H1 (cell line): ENCODE measurements at regions not wholly inside any gene's neighbourhood (a gene's known extent, or its start where the extent isn't known, plus 50 kb on each side); places are given as distances from the start of the nearest gene placed in this dataset.

Experiments used
- CTCF ChIP-seq, 3 experiments: IDR thresholded peaks; 1 replicate in 2 of 3; 2 replicates in 1 of 3; pipeline versions ENCODE4 v1.5.1 to v1.6.1; 2011; ENCODE audit warnings: low read length in 3 of 3, mild to moderate bottlenecking in 3 of 3, inconsistent platforms in 2 of 3, low read depth in 1 of 3, moderate library complexity in 1 of 3; ENCODE audit not compliant: insufficient read depth in 1 of 3; ENCODE audit errors: control extremely low read depth in 1 of 3
- EZH2 ChIP-seq: fragments of 200-600 bp; sonication (generic); IDR thresholded peaks from 2 replicates; pipeline ENCODE4 v1.7.1; 2012; ENCODE audit warnings: low read depth, mild to moderate bottlenecking, moderate library complexity, low read length, inconsistent platforms; ENCODE audit not compliant: severe bottlenecking
- HDAC2 ChIP-seq, 2 experiments: fragments of 300-600 bp in 1 of 2; sonication (generic) in 1 of 2; IDR thresholded peaks; 2 replicates each; pipeline ENCODE4 v1.6.1; 2011 to 2012; ENCODE audit warnings: low read depth in 2 of 2, low read length in 2 of 2, mild to moderate bottlenecking in 2 of 2, moderate library complexity in 2 of 2, borderline replicate concordance in 1 of 2, inconsistent platforms in 1 of 2
- MAX ChIP-seq: IDR thresholded peaks from 2 replicates; pipeline ENCODE4 v1.6.1; 2012; ENCODE audit warnings: inconsistent platforms
- POLR2A ChIP-seq, 2 experiments: IDR thresholded peaks; 1 replicate in 1 of 2; 2 replicates in 1 of 2; pipeline ENCODE4 v1.6.1; 2011; ENCODE audit warnings: low read depth in 2 of 2, low read length in 2 of 2, mild to moderate bottlenecking in 2 of 2; ENCODE audit errors: control extremely low read depth in 1 of 2
- POLR2AphosphoS5 ChIP-seq: IDR thresholded peaks from 2 replicates; pipeline ENCODE4 v1.6.1; 2011; ENCODE audit warnings: low read depth, low read length
- RFX5 ChIP-seq: IDR thresholded peaks from 2 replicates; pipeline ENCODE4 v1.6.1; 2011; ENCODE audit warnings: low read depth, low read length, improper control_type of control experiment, borderline replicate concordance
- TAF1 ChIP-seq: IDR thresholded peaks from 2 replicates; pipeline ENCODE4 v1.6.1; 2011; ENCODE audit warnings: mild to moderate bottlenecking, low read depth, low read length

- TF ChIP-seq CTCF (IDR thresholded peaks at IDR 0.05; ENCODE audit: control extremely low read depth in 1 of 3, insufficient read depth in 1 of 3, low read depth in 1 of 3, low read length in 3 of 3) = no peak
- no peak for TF ChIP-seq EZH2
- no peak for TF ChIP-seq POLR2AphosphoS5
- TF ChIP-seq TAF1 = no peak
- TF ChIP-seq POLR2A (IDR thresholded peaks at IDR 0.05; ENCODE audit: control extremely low read depth in 1 of 2, low read depth in 2 of 2, low read length in 2 of 2) = no peak
- TF ChIP-seq HDAC2 (IDR thresholded peaks at IDR 0.05; ENCODE audit: borderline replicate concordance in 1 of 2, low read depth in 2 of 2, low read length in 2 of 2) = no peak
- TF ChIP-seq MAX = no peak
- TF ChIP-seq RFX5 = no peak
Measured at GRCh38 chr4:130422261-130422660, 1326.3 kb downstream of the C4orf33 start.
